GM19035 (cell line): ENCODE measurements at regions not wholly inside any gene's neighbourhood (a gene's known extent, or its start where the extent isn't known, plus 50 kb on each side); places are given as distances from the start of the nearest gene placed in this dataset.
"Not testable (repeated sequence)": the region's sequence is repeated elsewhere in the genome, so short reads cannot be mapped to it uniquely, and the experiment has no call there.

Experiments used
- ATAC-seq: cut with Tn5 transposase; IDR thresholded peaks from one replicate; pipeline ENCODE4 v1.9.1; 2021; ENCODE audit not compliant: unreplicated experiment

DNA sequence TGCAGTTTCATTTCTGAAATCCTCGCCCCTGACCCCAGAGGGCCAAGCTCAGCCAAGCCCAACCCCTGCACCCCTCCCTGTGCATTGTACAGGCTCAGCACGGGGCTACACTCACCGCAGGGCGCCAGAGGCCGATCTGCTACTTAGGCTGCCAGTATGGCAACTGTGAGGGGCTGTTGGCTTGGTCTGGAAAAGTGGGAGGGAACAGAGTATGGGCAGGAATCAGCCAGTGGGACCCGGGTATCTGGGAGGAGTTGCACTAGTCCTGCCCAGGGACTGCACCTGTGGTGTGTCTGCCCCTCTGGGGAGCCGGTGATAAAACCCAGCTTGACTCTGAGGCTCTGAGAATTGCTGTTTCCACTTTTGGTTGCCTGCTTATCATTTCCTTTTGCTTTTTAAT is 167.4 kb upstream of the KIF2A start:
- no peak for ATAC-seq

DNA sequence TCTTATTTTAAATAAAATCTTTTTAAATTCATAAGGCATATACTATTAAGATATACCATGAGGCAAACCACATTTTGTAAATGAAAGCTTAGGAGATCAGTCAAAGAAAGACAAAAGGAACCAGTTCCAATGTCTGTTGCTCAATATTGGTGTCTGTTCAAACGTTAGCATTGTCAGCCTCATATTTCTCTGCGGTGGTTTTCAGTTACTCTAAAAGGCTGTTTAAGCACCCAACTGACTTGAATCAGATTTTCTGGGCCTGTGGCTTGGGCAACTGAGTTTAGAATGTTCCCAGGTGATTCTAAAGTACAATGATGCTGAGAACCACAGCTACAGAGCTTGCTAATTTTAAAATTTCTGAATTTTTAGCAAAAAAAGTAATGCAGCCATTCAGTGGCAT is 166.3 kb upstream of the KIF2A start:
- no peak for ATAC-seq

DNA sequence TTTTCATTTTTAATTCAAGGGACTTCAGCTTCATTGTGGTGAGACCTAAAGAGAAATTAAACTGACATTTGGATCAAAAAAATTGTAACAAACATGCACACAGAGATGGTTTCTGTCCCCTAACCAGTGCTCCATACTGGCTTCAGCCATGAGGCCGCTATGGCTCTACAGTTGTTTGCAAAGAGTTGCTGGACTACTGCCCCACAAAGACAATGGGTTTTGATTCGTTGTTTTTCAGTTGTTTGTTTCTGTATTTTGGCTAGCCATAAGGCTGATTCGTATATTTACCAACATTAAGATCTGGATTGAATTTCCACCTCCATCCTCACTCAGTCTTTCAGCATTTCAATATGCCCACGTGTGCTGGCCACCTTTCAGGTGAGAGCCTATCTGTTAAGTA is 163.7 kb upstream of the KIF2A start:
- no peak for ATAC-seq

DNA sequence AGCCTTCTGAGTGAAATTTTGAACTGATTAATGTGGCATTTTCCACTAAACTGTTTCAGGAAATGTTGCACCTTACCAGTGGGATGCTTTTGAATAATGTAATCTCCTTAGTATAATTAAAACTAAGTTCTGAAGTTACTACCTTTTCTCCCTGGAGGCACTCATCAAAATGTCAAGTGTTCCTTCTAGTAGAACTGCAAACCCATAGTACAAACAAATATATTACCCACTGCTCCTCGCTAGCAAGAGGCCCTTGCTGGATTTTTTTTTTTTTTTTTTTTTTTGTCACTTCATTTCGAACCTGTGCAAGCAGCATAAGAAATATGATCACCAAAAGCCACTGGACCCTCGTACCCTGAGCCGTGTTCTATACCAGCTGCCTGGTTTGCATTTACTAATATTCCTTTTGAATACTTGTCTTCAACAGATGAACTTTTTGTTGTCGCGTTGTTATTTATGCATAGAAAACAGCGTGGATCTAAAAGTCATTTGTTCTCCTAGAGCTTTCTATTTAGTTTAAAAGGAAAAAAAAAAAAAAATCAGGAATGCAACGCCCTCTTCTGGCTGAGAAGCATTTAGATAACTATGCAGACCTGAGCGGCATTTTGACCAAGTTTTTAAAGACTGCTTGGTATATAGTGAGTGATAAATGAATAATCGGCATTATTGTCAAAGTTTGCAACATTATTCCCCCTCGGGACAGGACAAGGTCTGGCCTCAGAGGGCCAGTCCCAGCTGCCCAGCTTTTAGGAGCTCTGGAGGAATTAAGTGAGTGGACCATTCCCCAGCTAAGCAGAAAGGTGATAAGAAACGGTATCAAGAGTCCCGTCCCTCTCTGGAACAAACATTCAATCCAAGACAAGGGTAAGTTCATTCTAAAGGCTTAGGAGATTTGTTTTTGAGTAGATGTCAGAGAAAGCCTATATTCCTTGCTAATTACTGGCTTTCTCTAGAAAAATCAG is 162.5 kb upstream of the KIF2A start:
- no peak for ATAC-seq

DNA sequence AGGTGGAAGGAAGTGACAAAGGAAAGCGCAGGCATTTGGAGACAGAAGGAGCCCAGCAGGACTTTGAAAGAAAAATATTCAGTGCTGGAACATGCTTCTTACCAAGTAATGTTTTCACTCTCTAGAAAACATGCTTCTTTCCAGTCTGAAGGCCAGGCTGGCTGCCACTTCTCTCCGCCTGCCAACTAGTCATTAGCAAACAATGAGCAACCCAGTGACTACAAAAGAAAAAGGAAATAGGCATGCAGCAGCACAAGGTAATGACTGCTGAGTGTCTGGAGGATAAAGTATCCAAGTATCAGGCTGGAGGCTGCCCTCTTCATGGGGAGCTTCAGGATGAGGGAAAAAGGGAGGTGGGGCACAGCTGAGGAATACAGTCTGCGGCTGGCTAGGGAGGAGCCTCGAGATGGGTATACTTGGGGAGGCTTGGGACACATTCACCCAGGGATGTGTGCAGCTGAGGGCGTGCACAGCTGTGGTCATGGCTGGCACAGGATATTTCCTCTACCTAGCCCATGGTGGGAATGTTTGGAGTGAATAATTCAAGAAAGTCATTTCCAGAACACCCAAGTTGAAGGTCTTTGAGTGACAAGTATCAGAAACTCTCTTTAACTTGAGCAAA is 161.5 kb upstream of the KIF2A start:
- no peak for ATAC-seq

DNA sequence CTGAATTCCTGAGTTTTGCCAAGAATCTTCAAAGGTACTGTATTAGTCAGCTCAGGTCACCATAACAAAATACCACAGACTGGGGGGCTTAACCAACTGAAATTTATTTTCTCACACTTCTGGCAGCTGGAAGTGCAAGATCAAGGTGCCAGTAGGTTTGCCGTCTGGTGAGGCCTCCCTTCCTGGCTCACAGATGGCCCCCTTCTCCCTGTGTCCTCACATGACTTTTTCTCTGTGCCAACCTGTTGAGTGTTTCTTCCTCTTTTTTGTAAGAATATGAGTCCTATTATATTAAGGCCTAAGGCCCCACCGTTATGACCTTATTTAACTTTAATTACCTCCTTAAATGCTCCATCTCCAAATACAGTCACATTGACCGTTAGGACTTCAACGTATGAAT is 156.1 kb upstream of the KIF2A start:
- ATAC-seq, result no peak

DNA sequence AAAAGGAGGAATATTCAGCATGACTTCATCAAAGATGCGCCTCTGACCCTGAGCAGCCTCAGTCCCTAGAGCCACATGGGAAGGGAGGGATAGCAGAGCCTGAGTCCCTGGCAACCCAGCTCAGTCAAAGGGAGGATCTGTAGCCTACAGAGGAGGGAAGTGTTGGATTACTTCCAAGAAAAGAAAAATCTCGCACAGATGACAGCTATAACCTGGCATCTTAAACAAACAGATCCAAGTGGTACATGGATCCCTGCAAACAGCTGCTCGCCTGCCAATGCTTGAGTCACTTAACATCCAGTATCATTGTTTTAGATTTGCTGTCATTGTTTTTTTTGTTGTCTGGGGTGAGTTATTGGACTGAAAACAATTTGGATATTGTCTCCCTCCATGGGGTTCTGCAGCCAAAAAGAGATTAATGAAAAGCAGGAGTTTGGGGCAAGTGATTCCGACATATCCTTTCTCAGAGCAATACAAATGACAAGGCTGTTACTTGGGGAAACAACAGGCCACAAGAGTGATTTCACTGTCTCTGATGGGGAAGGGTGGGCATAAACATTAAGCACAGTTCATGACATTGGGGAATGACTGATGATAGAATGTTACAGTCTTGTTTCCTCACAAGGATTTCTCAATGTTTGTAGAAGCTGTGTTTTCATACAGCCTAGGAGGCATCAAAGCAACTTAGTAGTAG is 153.5 kb upstream of the KIF2A start:
- no peak for ATAC-seq

DNA sequence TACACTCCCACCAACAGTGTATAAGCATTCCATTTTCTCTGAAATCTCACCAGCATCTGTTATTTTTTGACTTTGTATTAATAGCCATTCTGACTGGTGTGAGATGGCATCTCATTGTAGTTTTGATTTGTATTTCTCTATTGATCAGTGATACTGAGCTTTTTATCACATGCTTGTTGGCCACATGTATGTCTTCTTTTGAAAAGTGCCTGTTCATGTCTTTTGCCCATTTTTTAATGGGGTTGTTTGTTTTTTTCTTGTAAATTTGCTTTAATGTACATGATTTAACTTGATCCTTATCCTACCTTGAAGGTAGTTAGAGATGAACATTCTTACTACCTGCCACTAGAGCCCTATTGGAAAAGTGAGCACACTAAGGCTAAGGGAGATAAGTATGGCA is 151.2 kb upstream of the KIF2A start:
- ATAC-seq, result no peak

DNA sequence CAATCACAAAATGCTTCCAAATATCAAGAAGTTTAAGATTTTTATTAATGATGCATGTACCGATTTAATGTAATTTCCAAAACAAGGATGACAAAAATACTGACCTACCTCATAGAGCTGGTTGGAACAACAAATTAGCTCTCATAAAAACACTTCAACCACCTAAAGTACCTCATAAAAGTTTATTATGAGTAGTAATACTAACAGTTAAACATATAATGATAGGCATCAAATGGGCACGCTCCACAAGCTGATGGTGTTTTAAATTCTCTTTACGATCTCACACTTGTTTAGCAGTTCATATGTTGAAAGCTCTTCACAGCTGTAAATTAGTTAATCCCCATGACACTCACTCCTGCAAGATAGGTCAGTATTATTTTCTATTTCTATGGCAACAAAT is 150.0 kb upstream of the KIF2A start:
- no peak for ATAC-seq

DNA sequence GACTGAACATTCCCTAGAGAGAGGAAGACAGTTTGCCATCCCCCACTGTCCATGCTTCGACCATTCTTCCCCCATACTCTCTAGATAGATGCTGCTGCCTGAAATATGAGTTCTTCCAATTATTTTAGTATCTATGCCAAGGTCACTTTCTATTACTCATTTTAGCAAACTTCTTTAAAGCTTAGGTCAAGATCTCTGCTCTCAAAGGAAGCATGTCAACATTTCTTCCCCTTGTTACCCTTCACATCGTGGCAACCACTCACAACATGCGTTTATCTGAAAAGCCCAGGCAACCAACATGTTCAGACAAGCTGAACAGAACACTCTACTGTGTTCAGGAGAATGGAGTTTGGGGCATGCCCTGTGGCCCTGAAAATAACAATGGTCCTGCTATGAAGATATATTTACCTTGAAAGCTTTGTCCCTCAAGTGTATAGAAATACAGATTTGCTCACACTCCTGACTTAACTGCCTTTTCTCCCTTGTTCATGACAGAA is 138.4 kb upstream of the KIF2A start:
- no peak for ATAC-seq

DNA sequence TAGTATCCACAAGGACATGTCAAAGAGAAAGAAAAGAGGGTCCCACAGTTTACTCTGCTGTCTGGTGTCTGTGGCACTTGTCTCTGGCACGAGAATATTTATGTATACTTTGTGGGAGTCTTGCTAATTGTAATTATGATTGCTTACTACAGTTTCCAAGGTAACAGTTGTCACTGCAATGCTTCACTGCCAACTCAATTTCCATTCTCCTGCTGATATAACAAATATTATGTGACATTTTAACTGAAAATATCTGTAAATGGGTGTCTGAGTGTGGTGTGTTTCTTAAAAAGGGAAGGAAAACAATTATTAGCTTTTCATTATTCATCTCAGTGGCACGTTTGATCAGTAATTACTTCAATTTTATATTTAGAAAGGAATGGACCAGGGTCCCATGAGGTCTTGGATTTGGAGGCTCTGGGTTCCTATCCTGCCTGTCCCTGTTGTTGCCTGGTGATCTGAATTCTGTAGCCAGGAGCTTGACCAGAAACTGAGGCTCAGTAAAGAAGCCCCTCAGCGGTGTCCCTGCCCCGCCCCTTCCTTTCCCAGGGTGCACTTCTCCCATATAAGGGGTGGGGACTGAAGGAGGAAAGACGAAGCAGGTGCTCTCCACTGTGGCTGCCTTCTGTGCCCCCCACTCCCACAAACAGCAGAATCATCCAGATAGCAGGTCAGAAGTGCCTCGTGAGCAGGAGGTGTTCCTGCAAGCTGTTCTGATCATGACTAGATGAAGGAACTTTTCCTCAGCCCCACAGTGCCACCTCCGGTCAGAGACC is 137.3 kb upstream of the KIF2A start:
- ATAC-seq, result no peak

DNA sequence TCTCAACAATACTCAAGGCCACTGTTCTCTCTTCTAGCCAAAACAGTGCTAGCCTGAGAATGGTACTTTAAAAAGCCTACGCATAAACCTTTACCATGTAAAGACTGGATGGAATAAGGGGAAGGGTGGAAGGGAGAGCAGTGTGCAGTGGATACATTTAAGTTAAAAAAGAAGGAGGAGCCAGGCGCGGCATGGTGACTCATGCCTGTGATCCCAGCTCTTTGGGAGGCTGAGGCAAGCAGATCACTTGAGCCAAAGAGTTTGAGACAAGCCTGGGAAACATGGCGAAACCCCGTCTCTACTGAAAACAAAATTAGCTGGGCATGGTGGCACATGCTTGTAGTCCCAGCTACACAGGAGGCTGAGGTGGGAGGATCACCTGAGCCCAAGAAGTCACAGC is 127.7 kb upstream of the KIF2A start:
- ATAC-seq, result no peak

DNA sequence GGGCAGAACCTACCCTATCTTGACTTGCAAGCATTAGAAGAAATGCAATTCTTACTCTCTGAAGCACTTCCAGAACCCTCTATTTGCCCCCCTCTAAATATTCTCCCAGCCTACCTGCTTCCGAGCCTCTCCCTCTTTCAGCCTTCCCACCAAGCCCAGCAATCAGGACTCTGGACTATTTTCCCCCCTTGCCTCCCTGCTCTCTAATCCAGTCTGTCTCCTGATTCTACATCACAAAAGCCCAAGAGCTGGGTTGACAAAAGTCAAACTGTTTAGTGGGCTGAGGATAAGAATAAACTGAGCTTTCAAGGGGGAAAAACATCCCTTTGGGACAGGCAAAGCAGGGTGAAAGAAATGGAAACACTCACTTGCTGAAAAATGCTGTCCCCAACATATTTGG is 123.2 kb upstream of the KIF2A start:
- no peak for ATAC-seq

DNA sequence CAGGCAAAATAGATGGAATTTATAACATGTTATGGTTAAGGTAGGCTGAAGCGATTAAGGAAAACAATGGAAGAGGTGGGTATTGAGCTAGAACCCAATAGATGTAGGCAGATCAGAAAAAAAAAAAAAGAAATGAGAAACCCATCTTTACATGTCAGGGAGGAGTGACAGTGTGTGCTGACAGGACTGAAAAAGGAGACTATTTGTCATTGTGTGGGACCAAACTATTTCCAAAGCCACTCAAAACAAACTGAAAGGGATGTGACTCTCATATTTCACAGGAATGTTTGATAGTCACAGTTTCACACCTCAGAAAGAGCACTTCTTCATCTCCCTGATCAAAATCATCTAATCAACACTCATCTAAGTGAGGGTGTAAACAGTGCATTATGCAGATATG is 122.3 kb upstream of the KIF2A start:
- no peak for ATAC-seq

DNA sequence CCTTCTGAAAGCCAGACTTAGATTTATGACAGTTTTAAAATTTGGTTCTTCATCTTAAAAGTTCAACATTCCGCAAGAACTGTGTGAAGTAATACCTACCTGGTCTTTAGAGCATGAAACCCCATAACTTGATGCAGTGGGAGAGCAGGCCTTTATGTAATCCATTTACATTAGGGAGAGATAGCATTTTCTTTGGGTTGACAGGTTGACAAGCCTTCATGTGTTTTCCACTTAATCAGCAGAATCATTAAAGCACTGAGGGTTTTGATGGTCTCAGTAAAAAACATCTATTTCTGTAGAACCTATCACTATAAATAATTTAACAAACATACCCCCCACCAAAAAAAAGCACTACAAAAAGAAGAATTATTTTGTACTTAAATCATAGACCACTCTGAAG is 121.6 kb upstream of the KIF2A start:
- ATAC-seq, result no peak

DNA sequence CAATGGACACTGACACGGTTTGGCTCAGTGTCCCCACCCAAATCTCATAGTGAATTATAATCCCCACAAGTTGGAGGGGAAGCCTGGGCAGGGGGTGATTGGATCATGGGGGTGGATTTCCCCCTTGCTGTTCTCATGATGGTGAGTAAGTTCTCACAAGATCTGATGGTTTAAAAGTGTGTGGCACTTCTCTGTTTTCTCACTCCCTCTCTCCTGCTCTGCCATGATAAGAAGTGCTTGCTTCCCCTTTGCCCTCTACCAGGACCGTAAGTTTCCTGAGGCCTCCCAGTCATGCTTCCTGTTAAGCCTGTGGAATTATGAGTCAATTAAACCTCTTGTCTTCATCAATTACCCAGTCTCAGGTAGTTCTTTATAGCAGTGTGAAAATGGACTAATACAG is 115.8 kb upstream of the KIF2A start:
- ATAC-seq, result no peak

DNA sequence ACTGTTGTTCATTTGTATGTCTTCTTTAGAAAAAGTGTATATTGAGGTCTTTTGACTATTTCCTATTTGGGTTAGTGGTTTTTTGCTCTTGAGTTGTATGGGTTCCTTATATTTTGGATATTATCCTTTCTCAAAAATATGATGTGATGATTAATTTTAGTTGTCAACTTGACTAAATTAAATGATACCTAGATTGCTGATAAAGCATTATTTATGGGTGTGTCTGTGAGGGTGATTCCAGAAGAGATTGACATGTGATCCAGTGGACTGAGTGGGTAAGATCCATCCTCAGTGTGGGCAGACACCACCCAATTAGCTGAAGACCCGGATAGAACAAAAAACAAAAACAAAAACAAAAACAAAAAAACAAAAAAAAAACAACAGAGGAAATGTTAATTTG is 115.1 kb upstream of the KIF2A start:
- no peak for ATAC-seq

DNA sequence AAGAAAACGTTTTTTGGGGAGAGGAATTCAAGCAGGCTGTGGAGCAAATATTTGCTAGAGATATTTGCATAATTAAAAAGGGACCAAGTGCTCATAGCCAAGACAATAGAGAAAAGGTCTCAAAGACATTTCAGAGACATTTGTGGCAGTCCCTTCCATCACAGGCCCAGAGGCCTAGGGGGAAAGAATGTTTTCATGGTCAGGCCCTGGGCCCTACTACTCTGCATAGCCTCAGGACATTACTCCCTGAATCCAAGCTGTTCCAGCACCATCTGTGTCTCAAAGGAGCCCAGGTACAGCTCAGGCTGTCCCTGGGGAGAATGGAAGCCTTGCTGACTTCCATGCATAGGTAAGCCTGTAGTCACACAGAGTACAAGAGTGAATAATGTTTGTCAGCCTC is 113.0 kb upstream of the KIF2A start:
- ATAC-seq, result no peak

DNA sequence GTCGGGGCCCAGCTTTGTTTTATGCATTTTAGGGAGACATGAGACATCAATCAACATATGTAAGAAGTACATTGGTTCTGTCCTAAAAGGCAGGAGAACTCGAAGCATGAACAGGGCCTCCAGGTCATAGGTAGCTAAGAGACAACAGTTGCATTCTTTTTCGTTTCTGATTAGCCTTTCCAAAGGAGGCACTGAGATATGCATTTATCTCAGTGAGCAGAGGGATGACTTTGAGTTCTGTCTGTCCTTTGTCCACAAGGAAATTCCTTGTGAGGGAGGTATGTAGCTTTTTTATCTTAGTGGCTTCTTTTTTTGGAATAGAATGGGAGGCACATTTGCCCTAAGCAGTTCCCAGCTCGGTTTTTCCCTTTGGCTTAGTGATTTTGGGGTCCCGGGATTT is 109.5 kb upstream of the KIF2A start:
- ATAC-seq, result not testable (repeated sequence)

DNA sequence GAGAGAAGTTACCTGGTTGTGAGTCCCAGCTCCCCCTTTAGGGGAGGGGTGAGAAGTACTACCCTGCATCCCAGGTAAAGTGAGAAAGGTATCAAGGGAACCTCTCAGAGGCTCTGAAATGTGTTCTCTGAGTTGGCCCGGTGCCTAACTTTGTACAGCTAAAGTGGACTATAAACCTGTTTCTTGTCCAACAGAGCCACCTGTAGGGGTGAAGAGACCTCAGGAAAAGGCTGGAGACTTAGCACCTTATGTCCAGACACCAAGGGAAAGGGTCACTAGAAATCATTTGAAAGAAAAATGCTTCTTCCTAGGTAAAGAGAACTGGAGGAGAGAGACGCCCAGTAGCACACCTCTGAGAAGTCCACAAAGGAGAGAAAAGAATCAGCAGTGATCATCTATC is 108.3 kb upstream of the KIF2A start:
- no peak for ATAC-seq

DNA sequence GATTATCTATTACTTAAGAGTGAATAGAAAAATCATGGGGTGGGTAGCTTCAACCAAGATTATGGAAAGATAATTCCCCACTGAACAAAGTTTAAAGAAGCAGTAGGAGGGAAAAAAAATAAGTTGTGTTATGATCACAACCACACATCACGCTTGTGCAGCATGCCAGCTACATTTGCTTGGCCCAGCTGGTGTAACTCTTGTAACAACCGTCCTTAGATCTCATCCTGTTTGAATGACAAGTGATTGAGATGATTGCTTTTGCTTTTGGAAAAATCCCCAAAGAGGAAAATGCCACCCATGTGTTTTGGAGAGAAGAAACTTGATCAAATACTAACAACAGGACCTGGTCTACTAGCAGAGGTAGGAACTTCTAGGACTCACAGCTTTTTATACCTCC is 107.6 kb upstream of the KIF2A start:
- ATAC-seq, result no peak
